ENCODE measurements at regions not wholly inside any gene's neighbourhood (a gene's known extent, or its start where the extent isn't known, plus 50 kb on each side); places are given as distances from the start of the nearest gene placed in this dataset.

- TF ChIP-seq POLR2A (IDR thresholded peaks at IDR 0.05) = no peak
- TF ChIP-seq CTCF (IDR thresholded peaks at IDR 0.05) = no peak
Measured at GRCh38 chr1:78289603-78290002, 201.2 kb upstream of the PTGFR start.

Measured in esophagus squamous epithelium (tissue), 4 donors.